Right lobe of liver (tissue), 4 donors: ENCODE measurements at regions not wholly inside any gene's neighbourhood (a gene's known extent, or its start where the extent isn't known, plus 50 kb on each side); places are given as distances from the start of the nearest gene placed in this dataset.

Experiments
- POLR2A ChIP-seq: fragments of 450-650 bp; IDR thresholded peaks from one replicate; pipeline ENCODE4 v1.6.1; 2017; ENCODE audit warnings: antibody characterized with exemption, mild to moderate bottlenecking
- TF ChIP-seq, protein P1 (sequence below), 4 donors: fragments of 200-600 bp in 3 of 4; fragments of 450-650 bp in 1 of 4; IDR thresholded peaks; one replicate each; pipeline versions ENCODE4 v1.5.1 to v1.8.0; 2016 to 2022; ENCODE audit warnings: antibody characterized with exemption in 4 of 4, mild to moderate bottlenecking in 2 of 4
- donor health status: DM: no; HTN: no; CAD: no.
- donor health status: DM: no; HTN: no; CAD: no.
- donor health status: DM: no; HTN: yes; CAD: no.

DNA sequence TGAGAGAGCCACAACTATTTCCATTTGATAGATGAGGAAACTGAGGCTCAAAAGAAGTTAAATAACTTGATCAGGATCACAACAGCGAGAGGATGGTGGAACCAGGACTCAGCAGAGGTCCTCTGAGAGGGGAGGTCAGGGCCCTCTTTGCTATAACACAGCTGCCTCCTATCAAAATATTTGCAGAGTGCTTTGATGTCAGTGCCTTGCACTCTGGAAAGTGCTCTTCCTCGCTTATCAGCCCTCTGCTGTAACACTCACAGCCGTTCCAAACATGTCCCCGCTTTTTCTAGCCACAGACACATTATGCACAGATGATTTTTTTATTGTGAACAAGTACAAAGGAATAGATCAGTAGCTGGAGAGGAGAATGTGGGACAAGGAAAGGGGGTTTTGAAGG, 71.8 kb upstream of the ARHGAP29 start:
- TF ChIP-seq, protein P1, sequence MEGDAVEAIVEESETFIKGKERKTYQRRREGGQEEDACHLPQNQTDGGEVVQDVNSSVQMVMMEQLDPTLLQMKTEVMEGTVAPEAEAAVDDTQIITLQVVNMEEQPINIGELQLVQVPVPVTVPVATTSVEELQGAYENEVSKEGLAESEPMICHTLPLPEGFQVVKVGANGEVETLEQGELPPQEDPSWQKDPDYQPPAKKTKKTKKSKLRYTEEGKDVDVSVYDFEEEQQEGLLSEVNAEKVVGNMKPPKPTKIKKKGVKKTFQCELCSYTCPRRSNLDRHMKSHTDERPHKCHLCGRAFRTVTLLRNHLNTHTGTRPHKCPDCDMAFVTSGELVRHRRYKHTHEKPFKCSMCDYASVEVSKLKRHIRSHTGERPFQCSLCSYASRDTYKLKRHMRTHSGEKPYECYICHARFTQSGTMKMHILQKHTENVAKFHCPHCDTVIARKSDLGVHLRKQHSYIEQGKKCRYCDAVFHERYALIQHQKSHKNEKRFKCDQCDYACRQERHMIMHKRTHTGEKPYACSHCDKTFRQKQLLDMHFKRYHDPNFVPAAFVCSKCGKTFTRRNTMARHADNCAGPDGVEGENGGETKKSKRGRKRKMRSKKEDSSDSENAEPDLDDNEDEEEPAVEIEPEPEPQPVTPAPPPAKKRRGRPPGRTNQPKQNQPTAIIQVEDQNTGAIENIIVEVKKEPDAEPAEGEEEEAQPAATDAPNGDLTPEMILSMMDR (IDR thresholded peaks at IDR 0.05): no peak
- no peak for TF ChIP-seq POLR2A
